ENCODE measurements at regions not wholly inside any gene's neighbourhood (a gene's known extent, or its start where the extent isn't known, plus 50 kb on each side); places are given as distances from the start of the nearest gene placed in this dataset.
A peak's percentile ranks its signal among the peaks of the same experiment; 100 is the strongest.

GRCh38 chr13:57992416-57992815 lies 360.9 kb downstream of the PCDH17 start:
- no peak for DNase-seq (ENCODE audit: low spot score)
- no peak overlapping the region for H2AFZ ChIP-seq
- no peaks in the 10 kb centered on the region for H3K36me3 ChIP-seq (replicated peaks; ENCODE audit: insufficient read depth, low read depth)
- no peaks in the 10 kb centered on the region for H3K27me3 ChIP-seq
- H3K9me2 ChIP-seq (replicated peaks; ENCODE audit: insufficient read depth), result no peaks in the 10 kb centered on the region
- H3K4me1 ChIP-seq (ENCODE audit: insufficient read depth), result no peaks in the 10 kb centered on the region
- TF ChIP-seq EZH2 (IDR thresholded peaks at IDR 0.05; ENCODE audit: borderline replicate concordance), result no peak
- no peak for TF ChIP-seq EZH2phosphoT487 (IDR thresholded peaks at IDR 0.05; ENCODE audit: low read depth, severe bottlenecking, unreplicated experiment)
- no peak for TF ChIP-seq CTCF (IDR thresholded peaks at IDR 0.05; ENCODE audit: poor library complexity)
- no peak overlapping the region for H3K27ac ChIP-seq
- 89% methylated on average over 1 of the region's 1 CpG for WGBS (ENCODE audit: low lambda C conversion rate, missing lambda C conversion rate)
- H3K4me2 ChIP-seq, result no peak overlapping the region
- no peaks in the 10 kb centered on the region for H3K9me3 ChIP-seq (ENCODE audit: low read depth)
- no peaks in the 10 kb centered on the region for H4K20me1 ChIP-seq (ENCODE audit: insufficient read depth, poor library complexity, severe bottlenecking)
- no peak overlapping the region for H3K4me3 ChIP-seq
- H3K79me2 ChIP-seq, result no peaks in the 10 kb centered on the region

GRCh38 chr13:57996717-57997116 lies 365.2 kb downstream of the PCDH17 start:
- H3K4me1 ChIP-seq (ENCODE audit: insufficient read depth), result no peaks in the 10 kb centered on the region
- no peaks in the 10 kb centered on the region for H3K36me3 ChIP-seq (replicated peaks; ENCODE audit: insufficient read depth, low read depth)
- H4K20me1 ChIP-seq (ENCODE audit: insufficient read depth, poor library complexity, severe bottlenecking), result no peaks in the 10 kb centered on the region
- 61% methylated on average over 1 of the region's 1 CpG for WGBS (ENCODE audit: low lambda C conversion rate, missing lambda C conversion rate)
- H3K9me2 ChIP-seq (replicated peaks; ENCODE audit: insufficient read depth), result no peaks in the 10 kb centered on the region
- no peak overlapping the region for H3K4me2 ChIP-seq
- peak; percentile 8 for DNase-seq (ENCODE audit: low spot score)
- no peaks in the 10 kb centered on the region for H3K27me3 ChIP-seq
- H2AFZ ChIP-seq, result no peak overlapping the region
- H3K4me3 ChIP-seq, result no peak overlapping the region
- no peaks in the 10 kb centered on the region for H3K79me2 ChIP-seq
- H3K27ac ChIP-seq, result no peak overlapping the region
- H3K9me3 ChIP-seq (ENCODE audit: low read depth), result no peaks in the 10 kb centered on the region
- TF ChIP-seq CTCF (IDR thresholded peaks at IDR 0.05; ENCODE audit: poor library complexity), result no peak
- no peak for TF ChIP-seq EZH2phosphoT487 (IDR thresholded peaks at IDR 0.05; ENCODE audit: low read depth, severe bottlenecking, unreplicated experiment)

- H3K4me2 ChIP-seq, result no peak overlapping the region
- no peaks in the 10 kb centered on the region for H3K36me3 ChIP-seq (replicated peaks; ENCODE audit: insufficient read depth, low read depth)
- no peaks in the 10 kb centered on the region for H3K79me2 ChIP-seq
- no peak for TF ChIP-seq CTCF (IDR thresholded peaks at IDR 0.05; ENCODE audit: poor library complexity)
- no peak for TF ChIP-seq EZH2 (IDR thresholded peaks at IDR 0.05; ENCODE audit: borderline replicate concordance)
- TF ChIP-seq EZH2phosphoT487 (IDR thresholded peaks at IDR 0.05; ENCODE audit: low read depth, severe bottlenecking, unreplicated experiment), result no peak
- no peaks in the 10 kb centered on the region for H4K20me1 ChIP-seq (ENCODE audit: insufficient read depth, poor library complexity, severe bottlenecking)
- H3K4me1 ChIP-seq (ENCODE audit: insufficient read depth), result no peaks in the 10 kb centered on the region
- 83% methylated on average over 4 of the region's 4 CpGs for WGBS (ENCODE audit: low lambda C conversion rate, missing lambda C conversion rate)
- H3K9me3 ChIP-seq (ENCODE audit: low read depth), result no peaks in the 10 kb centered on the region
- H3K27ac ChIP-seq, result no peak overlapping the region
- no peak overlapping the region for H2AFZ ChIP-seq
- H3K4me3 ChIP-seq, result no peak overlapping the region
- H3K9me2 ChIP-seq (replicated peaks; ENCODE audit: insufficient read depth), result no peaks in the 10 kb centered on the region
- H3K27me3 ChIP-seq, result no peaks in the 10 kb centered on the region
- no peak for DNase-seq (ENCODE audit: low spot score)
Observed at GRCh38 chr13:58004751-58005150, 373.2 kb downstream of the PCDH17 start.

DNA sequence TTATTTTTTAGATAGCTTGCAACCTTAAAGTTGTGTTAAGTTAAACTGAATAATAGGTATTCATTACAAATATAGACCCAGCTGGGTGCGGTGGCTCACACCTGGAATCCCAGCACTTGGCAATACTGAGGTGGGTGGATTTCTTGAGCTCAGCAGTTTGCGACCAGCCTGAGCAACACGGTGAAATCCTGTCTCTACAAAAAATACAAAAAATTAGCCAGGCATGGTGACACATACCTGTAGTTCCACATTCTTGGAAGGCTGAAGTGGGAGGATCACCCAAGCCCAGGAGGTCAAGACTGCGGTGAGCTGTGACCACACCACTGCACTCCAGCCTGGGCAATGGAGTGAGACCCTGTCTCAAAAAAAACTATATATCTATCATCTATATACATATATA lies 386.5 kb downstream of the PCDH17 start:
- no peaks in the 10 kb centered on the region for H3K27me3 ChIP-seq
- H3K9me3 ChIP-seq (ENCODE audit: low read depth), result no peaks in the 10 kb centered on the region
- H3K27ac ChIP-seq, result no peak overlapping the region
- no peaks in the 10 kb centered on the region for H3K4me1 ChIP-seq (ENCODE audit: insufficient read depth)
- H3K9me2 ChIP-seq (replicated peaks; ENCODE audit: insufficient read depth), result no peaks in the 10 kb centered on the region
- H2AFZ ChIP-seq, result no peak overlapping the region
- no peaks in the 10 kb centered on the region for H3K36me3 ChIP-seq (replicated peaks; ENCODE audit: insufficient read depth, low read depth)
- 95% methylated on average over 4 of the region's 4 CpGs for WGBS (ENCODE audit: low lambda C conversion rate, missing lambda C conversion rate)
- no peak for DNase-seq (ENCODE audit: low spot score)
- no peak overlapping the region for H3K4me3 ChIP-seq
- H4K20me1 ChIP-seq (ENCODE audit: insufficient read depth, poor library complexity, severe bottlenecking), result no peaks in the 10 kb centered on the region
- no peaks in the 10 kb centered on the region for H3K79me2 ChIP-seq
- no peak overlapping the region for H3K4me2 ChIP-seq
- no peak for TF ChIP-seq CTCF (IDR thresholded peaks at IDR 0.05; ENCODE audit: poor library complexity)
- no peak for TF ChIP-seq EZH2phosphoT487 (IDR thresholded peaks at IDR 0.05; ENCODE audit: low read depth, severe bottlenecking, unreplicated experiment)
- no peak for TF ChIP-seq EZH2 (IDR thresholded peaks at IDR 0.05; ENCODE audit: borderline replicate concordance)

Measured in hepatocyte (in vitro differentiated cells).